Kidney epithelial cell (primary cell): ENCODE measurements at regions not wholly inside any gene's neighbourhood (a gene's known extent, or its start where the extent isn't known, plus 50 kb on each side); places are given as distances from the start of the nearest gene placed in this dataset.

ENCODE experiments used
- DNase-seq: peaks from one replicate; pipeline ENCODE4 v3.0.0-alpha.2; 2010; ENCODE audit warnings: low read depth
- H3K27me3 ChIP-seq: 2 replicates; pipeline ENCODE4 v1.6.0; 2011; ENCODE audit warnings: low read length; ENCODE audit not compliant: control insufficient read depth, insufficient read depth
- H3K36me3 ChIP-seq: 2 replicates; pipeline ENCODE4 v1.5.1; 2011; ENCODE audit warnings: low read length; ENCODE audit not compliant: control insufficient read depth, insufficient read depth
- H3K4me3 ChIP-seq: 2 replicates; pipeline ENCODE4 v1.5.1; 2011; ENCODE audit warnings: low read depth, mild to moderate bottlenecking, control low read depth, low read length
- CTCF ChIP-seq: IDR thresholded peaks from 2 replicates; pipeline ENCODE4 v1.5.1; 2011; ENCODE audit warnings: mild to moderate bottlenecking, moderate library complexity, low read length, control low read depth, inconsistent platforms; ENCODE audit not compliant: insufficient read depth, poor library complexity, severe bottlenecking

GRCh38 chr22:22776121-22776520, 111.5 kb upstream of the IGLL5 start:
- no peak for TF ChIP-seq CTCF
- Histone ChIP-seq H3K4me3 (no peak overlapping the region), H3K27me3 (no peaks in the 10 kb centered on the region), H3K36me3 (no peaks in the 10 kb centered on the region)
- DNase-seq, result no peak

- Histone ChIP-seq H3K36me3 (no peaks in the 10 kb centered on the region), H3K27me3 (no peaks in the 10 kb centered on the region), H3K4me3 (no peak overlapping the region)
- no peak for TF ChIP-seq CTCF
- no peak for DNase-seq
Observed at GRCh38 chr22:22779213-22779612, 108.4 kb upstream of the IGLL5 start.

- Histone ChIP-seq H3K4me3 (no peak overlapping the region), H3K27me3 (no peaks in the 10 kb centered on the region), H3K36me3 (no peaks in the 10 kb centered on the region)
- TF ChIP-seq CTCF, result no peak
- no peak for DNase-seq
Observed at GRCh38 chr22:22783575-22783974, 104.0 kb upstream of the IGLL5 start.

GRCh38 chr22:22784249-22785039, 103.2 kb upstream of the IGLL5 start:
- no peaks in the 10 kb centered on the region for H3K36me3 ChIP-seq
- TF ChIP-seq CTCF, result no peak
- DNase-seq, result no peak

GRCh38 chr22:22785316-22786065, 102.1 kb upstream of the IGLL5 start:
- no peaks in the 10 kb centered on the region for H3K36me3 ChIP-seq
- DNase-seq, result no peak
- H3K4me3 ChIP-seq, result no peak overlapping the region
- no peak for TF ChIP-seq CTCF
- H3K27me3 ChIP-seq, result no peaks in the 10 kb centered on the region

More at GRCh38 chr22:22784249-22785039, 103.2 kb upstream of the IGLL5 start:
- no peaks in the 10 kb centered on the region for H3K27me3 ChIP-seq
- H3K4me3 ChIP-seq, result no peak overlapping the region
